ENCODE measurements at regions not wholly inside any gene's neighbourhood (a gene's known extent, or its start where the extent isn't known, plus 50 kb on each side); places are given as distances from the start of the nearest gene placed in this dataset.

GRCh38 chr4:66653937-66654336, 891.4 kb downstream of the CENPC start:
- no peak for DNase-seq (ENCODE audit: low read depth, low spot score)
- TF ChIP-seq YY1 (IDR thresholded peaks at IDR 0.05; ENCODE audit: insufficient read depth, insufficient read length) (no peak), SUZ12 (IDR thresholded peaks at IDR 0.05; ENCODE audit: extremely low read depth, insufficient read depth, insufficient read length) (no peak), ZNF274 (IDR thresholded peaks at IDR 0.05; ENCODE audit: low read depth, low read length) (no peak)
- H3K27me3 ChIP-seq (ENCODE audit: insufficient read depth, insufficient read length) = no peaks in the 10 kb centered on the region
- H3K36me3 ChIP-seq (ENCODE audit: insufficient read depth, insufficient read length, low read length) = no peaks in the 10 kb centered on the region
- H3K9ac ChIP-seq (ENCODE audit: insufficient read length, low read depth) = no peak overlapping the region
- H3K9me3 ChIP-seq (ENCODE audit: insufficient read depth, low read length) = no peaks in the 10 kb centered on the region
- H3K4me1 ChIP-seq (ENCODE audit: insufficient read depth, insufficient read length) = no peaks in the 10 kb centered on the region
- H3K4me3 ChIP-seq (ENCODE audit: insufficient read length, low read depth) = no peak overlapping the region

- no peaks in the 10 kb centered on the region for H3K9me3 ChIP-seq (ENCODE audit: insufficient read depth, low read length)
- H3K4me1 ChIP-seq (ENCODE audit: insufficient read depth, insufficient read length) = no peaks in the 10 kb centered on the region
- H3K4me3 ChIP-seq (ENCODE audit: insufficient read length, low read depth) = no peak overlapping the region
- no peak for DNase-seq (ENCODE audit: low read depth, low spot score)
- TF ChIP-seq ZNF274 (IDR thresholded peaks at IDR 0.05; ENCODE audit: low read depth, low read length) = no peak
- TF ChIP-seq YY1 (IDR thresholded peaks at IDR 0.05; ENCODE audit: insufficient read depth, insufficient read length) = no peak
- no peak for TF ChIP-seq SUZ12 (IDR thresholded peaks at IDR 0.05; ENCODE audit: extremely low read depth, insufficient read depth, insufficient read length)
- no peaks in the 10 kb centered on the region for H3K36me3 ChIP-seq (ENCODE audit: insufficient read depth, insufficient read length, low read length)
- no peak overlapping the region for H3K9ac ChIP-seq (ENCODE audit: insufficient read length, low read depth)
- H3K27me3 ChIP-seq (ENCODE audit: insufficient read depth, insufficient read length) = no peaks in the 10 kb centered on the region
These were observed 896.1 kb downstream of the CENPC start for GRCh38 chr4:66649236-66649635.

GRCh38 chr4:66647926-66648325, 897.4 kb downstream of the CENPC start:
- H3K4me3 ChIP-seq (ENCODE audit: insufficient read length, low read depth) = no peak overlapping the region
- H3K27me3 ChIP-seq (ENCODE audit: insufficient read depth, insufficient read length) = no peaks in the 10 kb centered on the region
- no peaks in the 10 kb centered on the region for H3K9me3 ChIP-seq (ENCODE audit: insufficient read depth, low read length)
- no peak for DNase-seq (ENCODE audit: low read depth, low spot score)
- no peaks in the 10 kb centered on the region for H3K4me1 ChIP-seq (ENCODE audit: insufficient read depth, insufficient read length)
- no peaks in the 10 kb centered on the region for H3K36me3 ChIP-seq (ENCODE audit: insufficient read depth, insufficient read length, low read length)
- TF ChIP-seq SUZ12 (IDR thresholded peaks at IDR 0.05; ENCODE audit: extremely low read depth, insufficient read depth, insufficient read length) (no peak), YY1 (IDR thresholded peaks at IDR 0.05; ENCODE audit: insufficient read depth, insufficient read length) (no peak), ZNF274 (IDR thresholded peaks at IDR 0.05; ENCODE audit: low read depth, low read length) (no peak)
- no peak overlapping the region for H3K9ac ChIP-seq (ENCODE audit: insufficient read length, low read depth)

GRCh38 chr4:66647476-66647875, 897.8 kb downstream of the CENPC start:
- no peak for DNase-seq (ENCODE audit: low read depth, low spot score)
- Histone ChIP-seq H3K27me3 (ENCODE audit: insufficient read depth, insufficient read length) (no peaks in the 10 kb centered on the region), H3K9ac (ENCODE audit: insufficient read length, low read depth) (no peak overlapping the region), H3K36me3 (ENCODE audit: insufficient read depth, insufficient read length, low read length) (no peaks in the 10 kb centered on the region), H3K9me3 (ENCODE audit: insufficient read depth, low read length) (no peaks in the 10 kb centered on the region), H3K4me1 (ENCODE audit: insufficient read depth, insufficient read length) (no peaks in the 10 kb centered on the region), H3K4me3 (ENCODE audit: insufficient read length, low read depth) (no peak overlapping the region)
- no peak for TF ChIP-seq YY1 (IDR thresholded peaks at IDR 0.05; ENCODE audit: insufficient read depth, insufficient read length)
- TF ChIP-seq SUZ12 (IDR thresholded peaks at IDR 0.05; ENCODE audit: extremely low read depth, insufficient read depth, insufficient read length) = no peak
- no peak for TF ChIP-seq ZNF274 (IDR thresholded peaks at IDR 0.05; ENCODE audit: low read depth, low read length)

- no peaks in the 10 kb centered on the region for H3K9me3 ChIP-seq (ENCODE audit: insufficient read depth, low read length)
- no peaks in the 10 kb centered on the region for H3K27me3 ChIP-seq (ENCODE audit: insufficient read depth, insufficient read length)
- TF ChIP-seq ZNF274 (IDR thresholded peaks at IDR 0.05; ENCODE audit: low read depth, low read length) (no peak), YY1 (IDR thresholded peaks at IDR 0.05; ENCODE audit: insufficient read depth, insufficient read length) (no peak), SUZ12 (IDR thresholded peaks at IDR 0.05; ENCODE audit: extremely low read depth, insufficient read depth, insufficient read length) (no peak)
- H3K9ac ChIP-seq (ENCODE audit: insufficient read length, low read depth) = no peak overlapping the region
- no peak for DNase-seq (ENCODE audit: low read depth, low spot score)
- H3K4me3 ChIP-seq (ENCODE audit: insufficient read length, low read depth) = no peak overlapping the region
- H3K4me1 ChIP-seq (ENCODE audit: insufficient read depth, insufficient read length) = no peaks in the 10 kb centered on the region
- no peaks in the 10 kb centered on the region for H3K36me3 ChIP-seq (ENCODE audit: insufficient read depth, insufficient read length, low read length)
These were observed 904.9 kb downstream of the CENPC start for GRCh38 chr4:66640233-66640990.

- Histone ChIP-seq H3K36me3 (ENCODE audit: insufficient read depth, insufficient read length, low read length) (no peaks in the 10 kb centered on the region), H3K4me1 (ENCODE audit: insufficient read depth, insufficient read length) (no peaks in the 10 kb centered on the region), H3K9ac (ENCODE audit: insufficient read length, low read depth) (no peak overlapping the region), H3K9me3 (ENCODE audit: insufficient read depth, low read length) (no peaks in the 10 kb centered on the region), H3K27me3 (ENCODE audit: insufficient read depth, insufficient read length) (no peaks in the 10 kb centered on the region), H3K4me3 (ENCODE audit: insufficient read length, low read depth) (no peak overlapping the region)
- no peak for DNase-seq (ENCODE audit: low read depth, low spot score)
- TF ChIP-seq YY1 (IDR thresholded peaks at IDR 0.05; ENCODE audit: insufficient read depth, insufficient read length) = no peak
- no peak for TF ChIP-seq ZNF274 (IDR thresholded peaks at IDR 0.05; ENCODE audit: low read depth, low read length)
- no peak for TF ChIP-seq SUZ12 (IDR thresholded peaks at IDR 0.05; ENCODE audit: extremely low read depth, insufficient read depth, insufficient read length)
These were observed 905.9 kb downstream of the CENPC start for GRCh38 chr4:66639361-66639760.

GRCh38 chr4:66636349-66636748, 909.0 kb downstream of the CENPC start:
- no peak overlapping the region for H3K4me3 ChIP-seq (ENCODE audit: insufficient read length, low read depth)
- H3K9me3 ChIP-seq (ENCODE audit: insufficient read depth, low read length) = no peaks in the 10 kb centered on the region
- H3K9ac ChIP-seq (ENCODE audit: insufficient read length, low read depth) = no peak overlapping the region
- TF ChIP-seq SUZ12 (IDR thresholded peaks at IDR 0.05; ENCODE audit: extremely low read depth, insufficient read depth, insufficient read length) (no peak), ZNF274 (IDR thresholded peaks at IDR 0.05; ENCODE audit: low read depth, low read length) (no peak), YY1 (IDR thresholded peaks at IDR 0.05; ENCODE audit: insufficient read depth, insufficient read length) (no peak)
- no peak for DNase-seq (ENCODE audit: low read depth, low spot score)
- H3K4me1 ChIP-seq (ENCODE audit: insufficient read depth, insufficient read length) = no peaks in the 10 kb centered on the region
- no peaks in the 10 kb centered on the region for H3K36me3 ChIP-seq (ENCODE audit: insufficient read depth, insufficient read length, low read length)
- H3K27me3 ChIP-seq (ENCODE audit: insufficient read depth, insufficient read length) = no peaks in the 10 kb centered on the region

Measured in NT2/D1 (cell line).